GM19397 (cell line): ENCODE measurements at regions not wholly inside any gene's neighbourhood (a gene's known extent, or its start where the extent isn't known, plus 50 kb on each side); places are given as distances from the start of the nearest gene placed in this dataset.
"Not testable (repeated sequence)": the region's sequence is repeated elsewhere in the genome, so short reads cannot be mapped to it uniquely, and the experiment has no call there.

Source experiments
- ATAC-seq: cut with Tn5 transposase; IDR thresholded peaks from one replicate; pipeline ENCODE4 v1.9.1; 2021; ENCODE audit warnings: mild to moderate bottlenecking, moderate library complexity; ENCODE audit not compliant: unreplicated experiment

- not testable (repeated sequence) for ATAC-seq
Observed at GRCh38 chr15:88965097-88965496, 51.9 kb upstream of the MFGE8 start.

- no peak for ATAC-seq
Observed at GRCh38 chr15:88970232-88970631, 57.1 kb upstream of the MFGE8 start.

GRCh38 chr15:88974392-88974791, 61.2 kb upstream of the MFGE8 start:
- no peak for ATAC-seq

GRCh38 chr15:88975891-88976290, 62.7 kb upstream of the MFGE8 start:
- ATAC-seq = no peak

GRCh38 chr15:88976656-88977055, 63.5 kb upstream of the MFGE8 start:
- no peak for ATAC-seq

- no peak for ATAC-seq
Observed at GRCh38 chr15:88979674-88980073, 66.5 kb upstream of the MFGE8 start.

- ATAC-seq = no peak
Observed at GRCh38 chr15:88980498-88980897, 67.3 kb upstream of the MFGE8 start.

- ATAC-seq = no peak
Observed at GRCh38 chr15:88981244-88982215, 68.4 kb upstream of the MFGE8 start.

GRCh38 chr15:88982304-88982945, 69.2 kb upstream of the MFGE8 start:
- ATAC-seq = peak; percentile 91

GRCh38 chr15:88982946-88983342, 69.8 kb upstream of the MFGE8 start:
- ATAC-seq = no peak

GRCh38 chr15:88983861-88984429, 70.8 kb upstream of the MFGE8 start:
- ATAC-seq = no peak

- ATAC-seq = no peak
Observed at GRCh38 chr15:88985547-88986393, 72.6 kb upstream of the MFGE8 start.

GRCh38 chr15:88986949-88987590, 73.9 kb upstream of the MFGE8 start:
- no peak for ATAC-seq

GRCh38 chr15:88987591-88987933, 74.4 kb upstream of the MFGE8 start:
- no peak for ATAC-seq

GRCh38 chr15:88987934-88988671, 74.9 kb upstream of the MFGE8 start:
- ATAC-seq = no peak

GRCh38 chr15:88989578-88989977, 76.4 kb upstream of the MFGE8 start:
- no peak for ATAC-seq

- no peak for ATAC-seq
Observed at GRCh38 chr15:88990185-88990679, 77.1 kb upstream of the MFGE8 start.

GRCh38 chr15:88992216-88992615, 79.0 kb upstream of the MFGE8 start:
- ATAC-seq = no peak

GRCh38 chr15:88992912-88993376, 79.8 kb upstream of the MFGE8 start:
- no peak for ATAC-seq

GRCh38 chr15:88993662-88994061, 80.5 kb upstream of the MFGE8 start:
- ATAC-seq = no peak
